PC-9 (cell line): ENCODE measurements at regions not wholly inside any gene's neighbourhood (a gene's known extent, or its start where the extent isn't known, plus 50 kb on each side); places are given as distances from the start of the nearest gene placed in this dataset.

ENCODE experiments used
- BruUV-seq: library from RNA; stranded (reverse); fragments of 400-500 nt; replicated peaks from 2 replicates; lab custom pipeline; 2021; lab: Mats Ljungman, UMichigan
- CTCF ChIA-PET: fragments of 300-600 bp; sonication (Branson Sonifier 250); formaldehyde crosslinking; loops from one replicate; lab custom pipeline; 2022; ENCODE audit warnings: antibody characterized with exemption; lab: Charles Lee
- POLR2A ChIA-PET: fragments of 300-600 bp; sonication (Branson Sonifier 250); formaldehyde crosslinking; loops from one replicate; lab custom pipeline; 2022; ENCODE audit warnings: antibody characterized with exemption; ENCODE audit not compliant: unreplicated experiment; lab: Charles Lee
- DNase-seq, 2 experiments: peaks; one replicate each; pipeline versions ENCODE4 v3.0.0 to v3.0.0-alpha.2; 2015 to 2022; ENCODE audit warnings: mixed read lengths in 1 of 2
- H2AFZ ChIP-seq: fragments of 200-600 bp; sonication (generic); 2 replicates; pipeline ENCODE4 v1.8.1; 2017; ENCODE audit warnings: antibody characterized with exemption
- H3F3A ChIP-seq: fragments of 200-600 bp; sonication (generic); 2 replicates; pipeline ENCODE4 v1.8.1; 2017; ENCODE audit warnings: antibody characterized with exemption, mild to moderate bottlenecking, low read depth; ENCODE audit not compliant: insufficient read depth
- H3K27ac ChIP-seq: fragments of 200-600 bp; sonication (generic); 2 replicates; pipeline ENCODE4 v1.6.1; 2016; ENCODE audit warnings: mixed run types
- H3K27me3 ChIP-seq: fragments of 200-600 bp; sonication (generic); 2 replicates; pipeline ENCODE4 v1.6.1; 2016; ENCODE audit warnings: low read depth, mixed run types; ENCODE audit not compliant: insufficient read depth
- H3K36me3 ChIP-seq: fragments of 200-600 bp; sonication (generic); 2 replicates; pipeline ENCODE4 v1.6.1; 2016; ENCODE audit warnings: low read depth, mixed run types
- H3K4me1 ChIP-seq: fragments of 200-600 bp; sonication (generic); replicated peaks from 2 replicates; pipeline ENCODE4 v1.6.1; 2016; ENCODE audit warnings: mixed run types; ENCODE audit not compliant: insufficient read depth
- H3K4me2 ChIP-seq: fragments of 200-600 bp; sonication (generic); 2 replicates; pipeline ENCODE4 v1.6.1; 2017; ENCODE audit warnings: mixed run types
- H3K4me3 ChIP-seq: fragments of 200-600 bp; sonication (generic); 2 replicates; pipeline ENCODE4 v1.6.1; 2016; ENCODE audit warnings: mixed run types
- H3K79me2 ChIP-seq: fragments of 200-600 bp; sonication (generic); 2 replicates; pipeline ENCODE4 v1.6.1; 2017; ENCODE audit warnings: low read depth, mixed run types
- H3K9me2 ChIP-seq: fragments of 200-600 bp; sonication (generic); 2 replicates; pipeline ENCODE4 v1.8.1; 2017; ENCODE audit warnings: mild to moderate bottlenecking; ENCODE audit not compliant: insufficient read depth
- H3K9me3 ChIP-seq: fragments of 200-600 bp; sonication (generic); 2 replicates; pipeline ENCODE4 v1.8.1; 2016; ENCODE audit warnings: low read depth; ENCODE audit not compliant: insufficient read depth
- H4K20me1 ChIP-seq: fragments of 200-600 bp; sonication (generic); 2 replicates; pipeline ENCODE4 v1.8.1; 2017; ENCODE audit not compliant: insufficient read depth
- EZH2 ChIP-seq: fragments of 200-600 bp; sonication (generic); IDR thresholded peaks from 2 replicates; pipeline ENCODE4 v1.8.0; 2017; ENCODE audit warnings: antibody characterized with exemption, low read depth
- intact Hi-C: fragments of 100-400 bp; cut with micrococcal nuclease; formaldehyde crosslinking; loops from one replicate; pipeline ENCODE4 v1.10.0; 2022; ENCODE audit not compliant: unreplicated experiment
- TF ChIP-seq, protein P1 (sequence below): fragments of 200-600 bp; sonication (generic); conservative IDR thresholded peaks from 2 replicates; pipeline ENCODE4 v1.6.1; 2017; ENCODE audit warnings: mixed run types, antibody characterized with exemption, mild to moderate bottlenecking, moderate library complexity

DNA sequence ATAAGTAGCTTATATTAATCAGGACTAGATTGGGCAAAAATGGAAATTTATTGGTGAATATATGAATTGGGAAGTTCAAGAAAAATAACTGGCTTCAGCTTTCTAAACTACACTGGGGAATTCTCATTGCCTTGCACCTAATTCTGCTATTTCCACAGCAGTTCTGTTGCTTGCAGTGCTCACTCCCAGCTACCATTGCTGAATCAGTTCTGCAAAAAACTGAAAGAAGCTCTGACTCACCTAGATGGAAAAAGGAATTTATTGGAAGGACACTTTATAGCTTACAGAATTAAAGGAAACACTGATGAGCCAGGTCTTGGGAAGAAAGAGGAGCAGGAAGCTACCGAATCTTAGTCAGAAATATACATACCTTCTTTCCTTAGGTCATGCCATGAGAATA, 60.3 kb upstream of the ACVR1 start:
- H3K4me1 ChIP-seq, result no peaks in the 10 kb centered on the region
- no peak overlapping the region for H2AFZ ChIP-seq
- H3K4me3 ChIP-seq, result no peak overlapping the region
- ChIA-PET POLR2A (interaction anchor here (0.6 kb wide), 1 partner anchor 284 kb away, joined by 3 read pairs; no protein-coding TSS in a partner anchor), CTCF (no interaction called here)
- TF ChIP-seq, protein P1, sequence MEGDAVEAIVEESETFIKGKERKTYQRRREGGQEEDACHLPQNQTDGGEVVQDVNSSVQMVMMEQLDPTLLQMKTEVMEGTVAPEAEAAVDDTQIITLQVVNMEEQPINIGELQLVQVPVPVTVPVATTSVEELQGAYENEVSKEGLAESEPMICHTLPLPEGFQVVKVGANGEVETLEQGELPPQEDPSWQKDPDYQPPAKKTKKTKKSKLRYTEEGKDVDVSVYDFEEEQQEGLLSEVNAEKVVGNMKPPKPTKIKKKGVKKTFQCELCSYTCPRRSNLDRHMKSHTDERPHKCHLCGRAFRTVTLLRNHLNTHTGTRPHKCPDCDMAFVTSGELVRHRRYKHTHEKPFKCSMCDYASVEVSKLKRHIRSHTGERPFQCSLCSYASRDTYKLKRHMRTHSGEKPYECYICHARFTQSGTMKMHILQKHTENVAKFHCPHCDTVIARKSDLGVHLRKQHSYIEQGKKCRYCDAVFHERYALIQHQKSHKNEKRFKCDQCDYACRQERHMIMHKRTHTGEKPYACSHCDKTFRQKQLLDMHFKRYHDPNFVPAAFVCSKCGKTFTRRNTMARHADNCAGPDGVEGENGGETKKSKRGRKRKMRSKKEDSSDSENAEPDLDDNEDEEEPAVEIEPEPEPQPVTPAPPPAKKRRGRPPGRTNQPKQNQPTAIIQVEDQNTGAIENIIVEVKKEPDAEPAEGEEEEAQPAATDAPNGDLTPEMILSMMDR, result no peak
- TF ChIP-seq EZH2, result no peak
- H4K20me1 ChIP-seq, result no peaks in the 10 kb centered on the region
- no peaks in the 10 kb centered on the region for H3K9me3 ChIP-seq
- no peaks in the 10 kb centered on the region for H3K9me2 ChIP-seq
- no TSS peak for BruUV-seq
- no peak overlapping the region for H3K27ac ChIP-seq
- no peaks in the 10 kb centered on the region for H3F3A ChIP-seq
- H3K4me2 ChIP-seq, result no peak overlapping the region
- DNase-seq, result no peak
- intact Hi-C loops, result no loop called here
- H3K27me3 ChIP-seq, result no peaks in the 10 kb centered on the region
- no peaks in the 10 kb centered on the region for H3K79me2 ChIP-seq
- H3K36me3 ChIP-seq, result no peaks in the 10 kb centered on the region

DNA sequence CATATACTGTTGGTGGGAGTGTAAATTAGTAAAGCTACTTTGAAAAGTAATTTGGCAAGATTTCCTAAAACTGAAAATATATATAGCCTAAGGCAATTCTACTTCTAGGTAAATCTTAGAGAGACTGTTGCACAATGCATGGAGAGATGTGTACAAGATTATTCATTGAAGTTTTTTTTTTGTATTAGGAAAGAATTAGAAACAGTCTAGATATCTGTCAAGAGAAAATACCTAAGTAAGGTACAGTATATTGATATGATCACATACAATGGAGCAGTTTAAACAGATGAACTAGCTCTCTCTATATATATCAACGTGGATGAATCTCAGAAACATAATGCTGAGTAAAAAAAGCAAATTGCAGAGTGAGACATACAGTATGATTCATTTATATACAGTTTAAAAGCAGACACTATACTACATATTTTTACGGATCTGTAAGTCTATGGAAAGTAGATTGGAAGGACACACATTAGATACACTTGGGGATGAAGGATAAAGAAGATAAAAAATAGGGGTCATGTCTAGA, 59.3 kb upstream of the ACVR1 start:
- BruUV-seq, result no TSS peak
- H3K4me3 ChIP-seq, result no peak overlapping the region
- intact Hi-C loops, result no loop called here
- no peaks in the 10 kb centered on the region for H3F3A ChIP-seq
- no peak overlapping the region for H2AFZ ChIP-seq
- CTCF ChIA-PET, result no interaction called here
- H3K4me1 ChIP-seq, result no peaks in the 10 kb centered on the region
- H3K27me3 ChIP-seq, result no peaks in the 10 kb centered on the region
- TF ChIP-seq, protein P1, result no peak
- TF ChIP-seq EZH2, result no peak
- POLR2A ChIA-PET, result no interaction called here
- H4K20me1 ChIP-seq, result no peaks in the 10 kb centered on the region
- H3K9me2 ChIP-seq, result no peaks in the 10 kb centered on the region
- DNase-seq, result no peak
- no peaks in the 10 kb centered on the region for H3K9me3 ChIP-seq
- H3K79me2 ChIP-seq, result no peaks in the 10 kb centered on the region
- no peaks in the 10 kb centered on the region for H3K36me3 ChIP-seq
- no peak overlapping the region for H3K27ac ChIP-seq
- H3K4me2 ChIP-seq, result no peak overlapping the region

DNA sequence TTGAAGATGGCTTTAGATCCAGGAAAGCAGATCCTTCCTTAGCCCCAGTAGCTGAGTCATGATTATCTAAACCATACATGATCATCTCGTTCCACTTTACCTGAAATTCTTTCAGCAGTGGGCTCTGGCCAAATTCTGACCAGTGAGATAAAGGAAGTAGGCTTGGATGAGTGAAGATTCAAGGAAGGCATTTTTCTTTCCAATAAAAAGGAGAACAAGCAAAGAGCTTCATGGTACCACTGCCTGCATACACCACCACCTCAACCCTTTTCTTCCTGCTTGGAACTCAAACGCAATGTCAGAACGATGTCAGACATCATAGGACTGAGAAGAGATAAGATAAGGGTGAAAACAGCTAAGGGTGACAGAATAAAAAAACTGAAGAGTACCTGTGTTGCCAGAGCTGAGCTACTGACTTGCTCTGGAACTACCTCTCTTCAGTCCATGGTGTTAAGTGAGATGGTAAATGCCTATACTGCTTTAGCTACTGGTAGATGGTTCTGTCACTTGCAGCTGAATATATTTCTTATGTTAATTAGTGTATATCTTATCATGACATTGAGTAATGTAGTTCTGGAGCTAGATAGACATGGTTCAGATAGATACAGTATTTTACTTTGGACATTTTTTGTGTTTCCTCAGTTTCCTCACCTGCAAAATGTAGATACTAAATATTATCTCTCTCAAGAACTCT, 58.7 kb upstream of the ACVR1 start:
- no peaks in the 10 kb centered on the region for H4K20me1 ChIP-seq
- no peaks in the 10 kb centered on the region for H3K4me1 ChIP-seq
- TF ChIP-seq, protein P1, result no peak
- TF ChIP-seq EZH2, result no peak
- DNase-seq, result no peak
- CTCF ChIA-PET, result no interaction called here
- intact Hi-C loops, result no loop called here
- no peaks in the 10 kb centered on the region for H3K9me2 ChIP-seq
- H2AFZ ChIP-seq, result no peak overlapping the region
- H3F3A ChIP-seq, result no peaks in the 10 kb centered on the region
- POLR2A ChIA-PET, result no interaction called here
- no peaks in the 10 kb centered on the region for H3K36me3 ChIP-seq
- H3K4me2 ChIP-seq, result no peak overlapping the region
- H3K27ac ChIP-seq, result no peak overlapping the region
- H3K79me2 ChIP-seq, result no peaks in the 10 kb centered on the region
- H3K9me3 ChIP-seq, result no peaks in the 10 kb centered on the region
- H3K4me3 ChIP-seq, result no peak overlapping the region
- H3K27me3 ChIP-seq, result no peaks in the 10 kb centered on the region
- BruUV-seq, result no TSS peak
